Small intestine (tissue), 7 donors: ENCODE measurements at regions not wholly inside any gene's neighbourhood (a gene's known extent, or its start where the extent isn't known, plus 50 kb on each side); places are given as distances from the start of the nearest gene placed in this dataset.

Source experiments
- DNase-seq, 2 donors: peaks; one replicate each; pipeline versions ENCODE4 v3.0.0 to v3.0.0-alpha.2; 2013
- FAIRE-seq: peaks from 2 replicates; lab custom pipeline; 2012; peaks lifted over from hg19 to GRCh38; lab: Jason Lieb, UNC
- H3K27ac ChIP-seq, 3 donors: one replicate each; pipeline ENCODE4 v1.5.1; 2013; ENCODE audit warnings: low read length in 2 of 3, mild to moderate bottlenecking in 2 of 3, control low read depth in 1 of 3, inconsistent platforms in 1 of 3, low read depth in 1 of 3, moderate library complexity in 1 of 3
- H3K27me3 ChIP-seq, 3 donors: one replicate each; pipeline ENCODE4 v1.6.1; 2013; ENCODE audit warnings: low read length in 3 of 3, inconsistent platforms in 1 of 3; ENCODE audit not compliant: control insufficient read depth in 3 of 3, insufficient read depth in 3 of 3
- H3K36me3 ChIP-seq, 3 donors: one replicate each; pipeline ENCODE4 v1.6.1; 2013; ENCODE audit warnings: low read length in 3 of 3, inconsistent platforms in 1 of 3, low read depth in 1 of 3, mild to moderate bottlenecking in 1 of 3, moderate library complexity in 1 of 3; ENCODE audit not compliant: control insufficient read depth in 3 of 3, insufficient read depth in 2 of 3
- H3K4me1 ChIP-seq, 3 donors: one replicate each; pipeline ENCODE4 v1.6.1; 2013; ENCODE audit warnings: low read length in 2 of 3, inconsistent platforms in 1 of 3, low read depth in 1 of 3, mild to moderate bottlenecking in 1 of 3, moderate library complexity in 1 of 3; ENCODE audit not compliant: control insufficient read depth in 3 of 3, insufficient read depth in 2 of 3
- H3K4me3 ChIP-seq, 3 donors: one replicate each; pipeline ENCODE4 v1.5.1; 2013; ENCODE audit warnings: low read length in 3 of 3, control low read depth in 1 of 3, inconsistent platforms in 1 of 3, low read depth in 1 of 3, mild to moderate bottlenecking in 1 of 3, moderate library complexity in 1 of 3
- H3K9me3 ChIP-seq, 2 donors: one replicate each; pipeline ENCODE4 v1.6.1; 2013; ENCODE audit warnings: low read depth in 1 of 2, low read length in 1 of 2; ENCODE audit not compliant: control insufficient read depth in 2 of 2, insufficient read depth in 1 of 2
- WGBS, 3 donors: extraction: QIAGEN DNeasy Blood & Tissue Kit; methylation state at CpG; one replicate each; pipeline ENCODE4 v1.1.7; 2013; 5-methylcytosine and 5-hydroxymethylcytosine counted together
- donor health status: healthy with polysubstance abuse.
- donor health status: control.
- donor health status: control.
- donor health status: Bipolar disorder and iron deficiency.
- donor health status: healthy.

DNA sequence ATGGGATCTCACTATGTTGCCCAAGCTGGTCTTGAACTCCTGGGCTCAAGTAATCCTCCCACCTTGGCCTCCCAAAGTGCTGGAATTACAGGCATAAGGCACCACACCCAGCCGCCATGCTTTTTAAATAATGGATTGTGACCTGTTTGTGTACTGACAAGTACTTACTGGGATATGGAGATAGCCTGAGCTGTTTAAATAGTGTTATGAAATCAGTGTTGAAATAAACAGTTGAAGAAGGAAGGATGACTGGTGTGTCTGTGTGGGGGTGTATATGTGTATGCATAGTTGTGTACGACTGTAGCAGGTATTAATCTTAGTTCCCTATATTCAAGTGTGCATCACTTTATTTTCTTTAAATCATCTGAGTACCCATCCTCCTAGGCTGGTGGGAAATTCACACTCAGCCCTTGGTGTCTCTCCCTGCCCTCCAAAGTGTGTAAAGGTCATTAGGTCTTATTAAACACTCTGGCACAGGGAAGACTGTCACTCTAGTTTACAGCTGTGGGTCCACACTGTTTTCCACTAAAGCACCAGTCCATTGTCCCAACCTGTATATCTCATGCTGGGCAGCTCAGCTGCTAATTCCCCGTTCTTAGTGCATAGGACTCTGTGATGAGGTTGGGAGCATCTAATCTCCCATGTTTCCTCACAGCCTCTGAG lies 91.0 kb downstream of the SNX18 start:
- H3K27ac ChIP-seq: no peak overlapping the region
- no peak overlapping the region for H3K4me3 ChIP-seq
- H3K9me3 ChIP-seq: peaks cover 0 to 4% of the 10 kb centered on the region in 2 donors
- FAIRE-seq (no peak), DNase-seq (no peak)
- no peaks in the 10 kb centered on the region for H3K36me3 ChIP-seq
- 81 to 92% (median 82%) methylated on average over 3 of the region's 3 CpGs for WGBS, 3 donors
- no peaks in the 10 kb centered on the region for H3K27me3 ChIP-seq
- peaks cover 0 to 4% (median 0%) of the 10 kb centered on the region in 3 donors for H3K4me1 ChIP-seq

DNA sequence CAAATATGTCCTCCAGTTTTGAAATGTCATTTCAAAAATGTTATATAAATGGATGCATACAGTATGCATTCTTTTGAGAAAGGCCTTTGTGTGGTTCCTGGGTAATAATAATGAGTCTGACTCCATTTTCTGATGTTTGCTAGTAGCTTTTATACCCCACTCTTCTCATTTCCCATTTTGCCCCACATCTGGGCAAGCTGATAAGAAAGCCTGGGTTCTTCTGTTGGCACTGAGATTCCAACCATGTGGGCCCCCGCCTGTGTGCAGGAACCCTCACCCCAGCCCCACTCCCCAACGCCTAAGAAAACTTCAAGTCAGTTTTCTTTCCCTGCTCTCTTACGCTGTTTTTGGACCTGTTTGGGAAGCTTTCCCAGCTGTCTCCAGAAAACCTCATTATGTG lies 89.4 kb downstream of the SNX18 start:
- no peaks in the 10 kb centered on the region for H3K36me3 ChIP-seq
- peaks cover 0 to 4% of the 10 kb centered on the region in 2 donors for H3K9me3 ChIP-seq
- DNase-seq (no peak), FAIRE-seq (no peak)
- H3K27me3 ChIP-seq: no peaks in the 10 kb centered on the region
- no peak overlapping the region for H3K4me3 ChIP-seq
- no peak overlapping the region for H3K27ac ChIP-seq
- WGBS, 3 donors: 89 to 96% (median 92%) methylated on average over 3 of the region's 3 CpGs
- H3K4me1 ChIP-seq: peaks cover 0 to 4% (median 0%) of the 10 kb centered on the region in 3 donors

DNA sequence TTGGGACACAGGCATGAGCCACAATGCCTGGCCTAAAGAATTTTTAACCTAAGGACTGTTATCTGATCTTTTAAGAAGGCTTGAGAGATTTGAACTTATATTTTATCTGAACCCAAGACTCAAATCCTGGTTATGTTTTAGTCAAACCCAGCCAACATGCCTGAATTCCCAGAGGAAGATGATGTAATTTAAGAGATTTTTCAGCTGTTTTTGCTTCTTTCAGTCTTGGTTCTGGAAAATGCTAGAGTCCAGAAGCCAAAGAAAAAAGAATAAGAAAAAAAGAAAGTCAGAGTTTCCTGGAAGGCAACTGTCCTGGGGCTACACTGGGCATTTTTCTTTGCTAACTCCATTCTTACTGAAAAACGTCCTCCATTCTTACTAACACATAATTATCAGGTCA lies 85.8 kb downstream of the SNX18 start:
- Histone ChIP-seq H3K4me3 (no peak overlapping the region), H3K27me3 (no peaks in the 10 kb centered on the region), H3K27ac (no peak overlapping the region), H3K4me1 (no peaks in the 10 kb centered on the region), H3K9me3 (no peaks in the 10 kb centered on the region), H3K36me3 (no peaks in the 10 kb centered on the region)
- DNase-seq (no peak), FAIRE-seq (no peak)
- 49 to 58% (median 50%) methylated on average over 1 of the region's 1 CpG for WGBS, 3 donors

DNA sequence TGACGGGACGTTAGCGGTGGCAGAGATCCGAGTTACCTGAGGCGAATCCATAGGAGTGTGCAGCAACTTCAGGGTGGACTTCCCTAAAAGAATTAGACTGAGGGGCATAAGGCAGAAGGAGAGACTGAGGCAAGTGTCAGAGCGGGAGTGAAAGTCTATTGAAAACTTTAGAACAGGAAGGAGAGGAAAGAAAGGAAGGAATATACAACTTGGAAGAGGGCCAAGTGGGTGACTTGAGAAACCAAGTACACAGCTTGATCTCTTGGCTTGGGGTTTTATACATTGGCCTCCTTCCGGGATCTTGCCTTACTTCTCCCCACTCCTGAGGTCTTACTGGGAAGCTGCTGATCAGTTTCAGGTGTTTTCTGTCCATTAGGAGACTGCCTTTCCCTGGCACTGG lies 84.9 kb downstream of the SNX18 start:
- Histone ChIP-seq H3K9me3 (no peaks in the 10 kb centered on the region), H3K36me3 (no peaks in the 10 kb centered on the region), H3K27ac (no peak overlapping the region), H3K4me3 (no peak overlapping the region), H3K4me1 (no peaks in the 10 kb centered on the region), H3K27me3 (no peaks in the 10 kb centered on the region)
- FAIRE-seq (no peak), DNase-seq (no peak)
- WGBS, 3 donors: 84 to 92% (median 87%) methylated on average over 7 of the region's 7 CpGs

DNA sequence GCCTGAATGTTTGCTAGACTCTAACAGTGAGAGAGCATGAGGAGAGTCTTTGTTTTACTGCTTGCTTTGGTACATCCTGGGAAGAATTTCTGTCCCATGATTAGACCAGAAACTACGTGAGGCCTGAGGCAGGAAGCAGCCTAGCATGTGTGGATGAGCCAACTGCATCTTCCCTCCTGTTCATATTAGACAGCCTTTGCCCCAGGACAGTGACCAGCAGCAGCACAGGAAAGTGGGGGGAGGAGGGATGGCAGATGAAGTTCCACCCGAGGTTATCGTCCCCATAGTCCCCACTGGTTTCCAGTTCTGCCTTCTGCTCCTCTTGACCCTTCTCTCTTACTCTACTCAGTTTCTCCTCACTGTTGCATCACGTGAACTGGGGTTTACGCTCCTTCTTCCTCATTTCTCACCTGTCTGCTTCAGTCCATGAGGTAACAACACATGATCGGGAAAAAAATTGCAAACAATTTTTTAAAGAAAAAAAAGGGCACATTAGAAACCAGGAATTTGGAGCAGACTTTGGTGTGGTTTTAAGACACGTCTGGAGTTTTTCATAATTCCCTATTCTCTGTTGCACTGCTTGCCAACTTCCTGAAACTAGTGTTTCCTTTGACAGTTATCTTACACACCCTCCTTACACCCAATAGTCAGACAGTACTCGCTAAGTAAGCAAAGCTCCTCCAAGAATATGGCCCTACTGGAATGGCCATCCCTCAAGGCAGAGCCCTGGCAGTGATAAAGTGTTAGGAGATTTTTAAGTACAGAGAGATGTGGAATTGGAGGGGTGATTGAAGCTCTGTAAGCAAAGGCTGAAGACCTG lies 84.1 kb downstream of the SNX18 start:
- no peak overlapping the region for H3K27ac ChIP-seq
- H3K4me3 ChIP-seq: no peak overlapping the region
- H3K4me1 ChIP-seq: no peaks in the 10 kb centered on the region
- H3K27me3 ChIP-seq: peaks cover 0 to under 1% (median 0%) of the 10 kb centered on the region in 3 donors
- WGBS, 3 donors: 75 to 91% (median 87%) methylated on average over 8 of the region's 8 CpGs
- no peaks in the 10 kb centered on the region for H3K36me3 ChIP-seq
- no peaks in the 10 kb centered on the region for H3K9me3 ChIP-seq
- no peak for FAIRE-seq
- DNase-seq: no peak
